Adrenal gland (tissue), 9 donors: ENCODE measurements at regions not wholly inside any gene's neighbourhood (a gene's known extent, or its start where the extent isn't known, plus 50 kb on each side); places are given as distances from the start of the nearest gene placed in this dataset.
A peak's percentile ranks its signal among the peaks of the same experiment; 100 is the strongest.

Source experiments
- DNase-seq, 7 donors: peaks; one replicate each; pipeline ENCODE4 v3.0.0-alpha.2; 2019 to 2020
- H3K27ac ChIP-seq, 5 donors: fragments of 200-600 bp; sonication (generic) in 4 of 5; 1 replicate in 3 of 5; 2 replicates in 2 of 5; pipeline versions ENCODE4 v1.5.1 to v1.8.0; 2016 to 2020; ENCODE audit warnings: mild to moderate bottlenecking in 1 of 5
- H3K27me3 ChIP-seq: fragments of 200-600 bp; 2 replicates; pipeline ENCODE4 v1.8.0; 2021
- H3K36me3 ChIP-seq, 2 donors: fragments of 200-600 bp; replicated peaks in 1 of 2; 1 replicate in 1 of 2; 2 replicates in 1 of 2; pipeline versions ENCODE4 v1.5.1 to v1.8.0; 2018 to 2022
- H3K4me1 ChIP-seq, 2 donors: fragments of 200-600 bp; replicated peaks in 1 of 2; 1 replicate in 1 of 2; 2 replicates in 1 of 2; pipeline versions ENCODE4 v1.5.1 to v1.8.0; 2018 to 2021
- H3K4me3 ChIP-seq, 4 donors: fragments of 200-600 bp; sonication (generic) in 3 of 4; one replicate each; pipeline ENCODE4 v1.5.1; 2016 to 2018
- H3K9me3 ChIP-seq, 3 donors: fragments of 200-600 bp; sonication (generic) in 1 of 3; replicated peaks in 1 of 3; 1 replicate in 2 of 3; 2 replicates in 1 of 3; pipeline versions ENCODE4 v1.5.1 to v1.8.0; 2016 to 2021
- POLR2A ChIP-seq, 2 donors: fragments of 450-650 bp; IDR thresholded peaks; one replicate each; pipeline ENCODE4 v1.6.1; 2017; ENCODE audit warnings: antibody characterized with exemption in 2 of 2, mild to moderate bottlenecking in 2 of 2, moderate library complexity in 1 of 2
- WGBS, 4 donors: extraction: QIAGEN DNeasy Blood & Tissue Kit in 2 of 4; methylation state at CpG; one replicate each; pipeline versions ENCODE4 v1.1.5 to v1.1.7; 2013 to 2017; 5-methylcytosine and 5-hydroxymethylcytosine counted together
- intact Hi-C, 2 donors: fragments of 100-400 bp; cut with DNase I; formaldehyde crosslinking; loops; one replicate each; pipeline versions ENCODE4 v1.14.1 to v1.15.0; 2022 to 2023
- TF ChIP-seq, protein P1 (sequence below), 6 experiments: fragments of 450-650 bp in 4 of 6; fragments of 200-600 bp in 2 of 6; sonication (generic) in 1 of 6; IDR thresholded peaks; 1 replicate in 5 of 6; 2 replicates in 1 of 6; pipeline versions ENCODE4 v1.5.1 to v1.8.0; 2016 to 2021; ENCODE audit warnings: antibody characterized with exemption in 6 of 6, mild to moderate bottlenecking in 2 of 6, moderate library complexity in 1 of 6
- donor health status: healthy with polysubstance abuse.
- donor health status: Bipolar disorder and iron deficiency.
- donor health status: DM: yes; HTN: yes; CAD: no.
- donor health status: DM: no; HTN: no; CAD: no.
- donor health status: DM: no; HTN: no; CAD: no.

DNA sequence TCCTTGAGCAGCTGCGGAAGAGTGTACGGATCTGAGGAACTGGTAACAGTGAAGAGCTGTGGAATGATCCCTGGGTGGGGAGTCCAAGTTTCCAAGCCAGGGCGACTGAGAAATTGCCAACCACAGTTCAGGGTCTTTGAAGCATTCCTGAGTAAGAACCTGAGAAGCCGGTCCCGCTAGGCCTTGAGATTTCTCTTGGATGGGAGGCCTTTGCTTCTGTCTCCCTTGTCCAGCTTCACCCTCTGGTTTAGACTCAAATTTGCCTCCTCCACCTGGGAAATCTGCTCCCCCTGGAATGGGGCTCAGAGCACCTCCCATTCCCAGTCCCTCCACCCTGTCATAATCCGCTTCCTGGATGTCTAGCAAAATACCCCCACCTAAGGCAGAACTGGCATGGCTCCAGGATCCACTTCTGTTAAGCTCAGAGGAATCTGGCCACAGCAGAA is 127.7 kb upstream of the DLG1 start:
- Histone ChIP-seq H3K9me3 (no peaks in the 10 kb centered on the region), H3K4me1 (peaks cover 3 to 4% of the 10 kb centered on the region in 2 donors), H3K27ac (no peak overlapping the region), H3K27me3 (no peaks in the 10 kb centered on the region), H3K4me3 (no peak overlapping the region), H3K36me3 (no peaks in the 10 kb centered on the region)
- peak in 1 of 7 donors; percentile 12 for DNase-seq
- TF ChIP-seq, protein P1, sequence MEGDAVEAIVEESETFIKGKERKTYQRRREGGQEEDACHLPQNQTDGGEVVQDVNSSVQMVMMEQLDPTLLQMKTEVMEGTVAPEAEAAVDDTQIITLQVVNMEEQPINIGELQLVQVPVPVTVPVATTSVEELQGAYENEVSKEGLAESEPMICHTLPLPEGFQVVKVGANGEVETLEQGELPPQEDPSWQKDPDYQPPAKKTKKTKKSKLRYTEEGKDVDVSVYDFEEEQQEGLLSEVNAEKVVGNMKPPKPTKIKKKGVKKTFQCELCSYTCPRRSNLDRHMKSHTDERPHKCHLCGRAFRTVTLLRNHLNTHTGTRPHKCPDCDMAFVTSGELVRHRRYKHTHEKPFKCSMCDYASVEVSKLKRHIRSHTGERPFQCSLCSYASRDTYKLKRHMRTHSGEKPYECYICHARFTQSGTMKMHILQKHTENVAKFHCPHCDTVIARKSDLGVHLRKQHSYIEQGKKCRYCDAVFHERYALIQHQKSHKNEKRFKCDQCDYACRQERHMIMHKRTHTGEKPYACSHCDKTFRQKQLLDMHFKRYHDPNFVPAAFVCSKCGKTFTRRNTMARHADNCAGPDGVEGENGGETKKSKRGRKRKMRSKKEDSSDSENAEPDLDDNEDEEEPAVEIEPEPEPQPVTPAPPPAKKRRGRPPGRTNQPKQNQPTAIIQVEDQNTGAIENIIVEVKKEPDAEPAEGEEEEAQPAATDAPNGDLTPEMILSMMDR (IDR thresholded peaks at IDR 0.05), result no peak
- no peak for TF ChIP-seq POLR2A (IDR thresholded peaks at IDR 0.05)
- 67 to 79% (median 76%) methylated on average over 5 to 6 of the region's 6 CpGs for WGBS, 4 donors
- intact Hi-C loops, result no loop called here

DNA sequence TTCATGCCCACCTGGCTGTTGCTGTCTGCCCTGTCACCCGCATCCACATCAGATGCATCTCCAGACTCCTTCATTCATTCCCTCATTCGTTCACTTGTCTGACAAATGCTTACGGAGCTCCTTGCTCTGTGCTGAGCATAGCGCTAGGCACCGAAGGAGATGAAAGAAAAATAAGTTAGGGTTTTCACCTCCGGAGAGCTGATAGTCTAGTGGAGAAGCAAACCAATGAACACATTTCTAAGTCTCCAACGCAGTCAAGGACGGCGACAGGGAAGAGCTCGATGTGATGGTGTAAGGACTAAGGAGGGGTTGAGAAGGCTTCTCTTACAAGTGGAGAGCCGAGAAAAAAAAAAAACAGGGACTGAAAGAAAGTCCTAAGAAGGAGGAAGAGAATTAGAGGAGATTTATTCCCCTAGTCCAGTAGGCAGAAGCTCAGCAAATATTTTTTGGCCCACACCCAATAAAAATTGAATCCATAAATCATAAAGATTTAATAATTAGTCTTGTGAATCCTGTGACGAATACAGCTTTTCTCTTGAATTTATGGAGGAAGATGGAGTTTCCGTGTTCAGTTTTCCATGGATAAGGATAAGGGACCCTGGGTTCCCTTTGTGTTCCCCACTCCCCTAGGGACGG is 127.2 kb upstream of the DLG1 start:
- Histone ChIP-seq H3K4me1 (peaks cover 3 to 4% of the 10 kb centered on the region in 2 donors), H3K27me3 (no peaks in the 10 kb centered on the region), H3K36me3 (no peaks in the 10 kb centered on the region), H3K27ac (no peak overlapping the region), H3K4me3 (no peak overlapping the region), H3K9me3 (no peaks in the 10 kb centered on the region)
- intact Hi-C loops, result no loop called here
- DNase-seq, result no peak
- TF ChIP-seq, protein P1 (IDR thresholded peaks at IDR 0.05), result no peak
- no peak for TF ChIP-seq POLR2A (IDR thresholded peaks at IDR 0.05)
- WGBS, 4 donors, result 71 to 82% (median 78%) methylated on average over 14 of the region's 14 CpGs

GRCh38 chr3:197424674-197425484 is 126.5 kb upstream of the DLG1 start:
- Histone ChIP-seq H3K27me3 (no peaks in the 10 kb centered on the region), H3K4me1 (peaks cover 3 to 4% of the 10 kb centered on the region in 2 donors), H3K4me3 (no peak overlapping the region), H3K27ac (no peak overlapping the region), H3K36me3 (no peaks in the 10 kb centered on the region), H3K9me3 (no peaks in the 10 kb centered on the region)
- DNase-seq, result no peak
- WGBS, 4 donors, result 78 to 86% (median 83%) methylated on average over 14 of the region's 14 CpGs
- TF ChIP-seq, protein P1 (IDR thresholded peaks at IDR 0.05), result no peak
- TF ChIP-seq POLR2A (IDR thresholded peaks at IDR 0.05), result no peak
- intact Hi-C loops, result no loop called here

DNA sequence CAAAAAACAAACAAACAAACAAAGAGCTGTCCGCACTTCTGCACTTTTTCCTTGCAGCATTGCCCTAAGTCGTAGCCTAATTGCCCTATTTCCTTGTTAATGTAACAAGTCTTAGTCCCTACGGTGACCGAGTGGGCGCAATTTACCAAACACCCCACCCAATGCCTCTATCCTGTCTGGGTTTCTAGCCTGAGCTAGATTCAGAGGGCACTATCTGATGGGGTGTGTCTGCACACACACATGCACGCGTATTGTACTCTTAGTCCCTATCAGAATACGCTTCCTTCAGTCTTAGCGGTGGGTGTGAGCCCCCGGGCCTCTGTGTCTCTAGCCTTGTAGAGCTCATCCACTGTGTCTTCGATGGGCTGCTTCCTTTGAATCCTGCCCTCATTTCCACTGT is 125.9 kb upstream of the DLG1 start:
- 85 to 92% (median 88%) methylated on average over 11 of the region's 11 CpGs for WGBS, 4 donors
- Histone ChIP-seq H3K4me1 (peaks cover 3 to 4% of the 10 kb centered on the region in 2 donors), H3K27ac (no peak overlapping the region), H3K27me3 (no peaks in the 10 kb centered on the region), H3K9me3 (no peaks in the 10 kb centered on the region), H3K36me3 (no peaks in the 10 kb centered on the region), H3K4me3 (no peak overlapping the region)
- TF ChIP-seq, protein P1 (IDR thresholded peaks at IDR 0.05), result no peak
- TF ChIP-seq POLR2A (IDR thresholded peaks at IDR 0.05), result no peak
- DNase-seq, result no peak
- intact Hi-C loops, result no loop called here
